SK-N-SH treated with all-trans-retinoic acid at 6 μM for 48 hours (cell line): ENCODE measurements at regions not wholly inside any gene's neighbourhood (a gene's known extent, or its start where the extent isn't known, plus 50 kb on each side); places are given as distances from the start of the nearest gene placed in this dataset.

Experiments used
- ATAC-seq: fragments of 200-7000 bp; cut with Tn5 transposase; 3 replicates; pipeline ENCODE4 v1.9.1; 2020; ENCODE audit warnings: mild to moderate bottlenecking, moderate library complexity
- ARNTL ChIP-seq: fragments of 450-650 bp; formaldehyde crosslinking; IDR thresholded peaks from 2 replicates; pipeline ENCODE4 v1.5.0; 2020; ENCODE audit warnings: low read depth, mild to moderate bottlenecking, moderate library complexity, borderline replicate concordance
- BACH2 ChIP-seq: fragments of 250-450 bp; sonication (Bioruptor Pico); IDR thresholded peaks from 2 replicates; pipeline ENCODE4 v1.9.0; 2021; ENCODE audit warnings: mild to moderate bottlenecking, borderline replicate concordance
- CSDC2 ChIP-seq: fragments of 250-450 bp; sonication (Bioruptor Pico); IDR thresholded peaks from 2 replicates; pipeline ENCODE4 v1.5.0; 2020; ENCODE audit warnings: mild to moderate bottlenecking, moderate library complexity
- ESRRG ChIP-seq: fragments of 250-450 bp; sonication (Bioruptor Pico); IDR thresholded peaks from 2 replicates; pipeline ENCODE4 v1.6.1; 2021; ENCODE audit warnings: mild to moderate bottlenecking
- GLIS3 ChIP-seq: fragments of 250-450 bp; sonication (Bioruptor Pico); IDR thresholded peaks from 2 replicates; pipeline ENCODE4 v1.5.0; 2020; ENCODE audit warnings: mild to moderate bottlenecking, moderate library complexity
- ISL1 ChIP-seq: fragments of 250-450 bp; sonication (Bioruptor Pico); IDR thresholded peaks from 2 replicates; pipeline ENCODE4 v2.1.2; 2022; ENCODE audit warnings: mild to moderate bottlenecking, moderate library complexity
- OSR1 ChIP-seq: fragments of 250-450 bp; sonication (Bioruptor Pico); IDR thresholded peaks from 2 replicates; pipeline ENCODE4 v1.8.0; 2022; ENCODE audit warnings: moderate library complexity, mild to moderate bottlenecking, inconsistent platforms
- PPARA ChIP-seq: fragments of 250-450 bp; sonication (Bioruptor Pico); IDR thresholded peaks from 2 replicates; pipeline ENCODE4 v1.5.0; 2020; ENCODE audit warnings: mild to moderate bottlenecking, borderline replicate concordance
- RARB ChIP-seq: fragments of 250-450 bp; sonication (Bioruptor Pico); IDR thresholded peaks from 2 replicates; pipeline ENCODE4 v1.8.0; 2021; ENCODE audit warnings: mild to moderate bottlenecking, moderate library complexity
- SNAI2 ChIP-seq: fragments of 250-450 bp; sonication (Bioruptor Pico); IDR thresholded peaks from 2 replicates; pipeline ENCODE4 v1.5.0; 2020; ENCODE audit warnings: mild to moderate bottlenecking, moderate library complexity
- TCF4 ChIP-seq: fragments of 250-450 bp; sonication (Bioruptor Pico); IDR thresholded peaks from 2 replicates; pipeline ENCODE4 v1.8.0; 2021; ENCODE audit warnings: mild to moderate bottlenecking, moderate library complexity, borderline replicate concordance
- TOX ChIP-seq: fragments of 250-450 bp; sonication (Bioruptor Pico); IDR thresholded peaks from 2 replicates; pipeline ENCODE4 v1.8.0; 2021; ENCODE audit warnings: mild to moderate bottlenecking, moderate library complexity, borderline replicate concordance
- ZC3H10 ChIP-seq: fragments of 250-450 bp; sonication (Bioruptor Pico); IDR thresholded peaks from 2 replicates; pipeline ENCODE4 v1.5.1; 2021; ENCODE audit warnings: mild to moderate bottlenecking, moderate library complexity
- ZFP3 ChIP-seq: fragments of 250-450 bp; sonication (Bioruptor Pico); IDR thresholded peaks from 2 replicates; pipeline ENCODE4 v1.5.0; 2020; ENCODE audit warnings: mild to moderate bottlenecking, moderate library complexity
- ZFP30 ChIP-seq: fragments of 450-650 bp; formaldehyde crosslinking; IDR thresholded peaks from 2 replicates; pipeline ENCODE4 v1.5.0; 2022; ENCODE audit warnings: mild to moderate bottlenecking, moderate library complexity
- ZNF565 ChIP-seq: fragments of 450-650 bp; formaldehyde crosslinking; conservative IDR thresholded peaks from 2 replicates; pipeline ENCODE4 v1.5.0; 2020; ENCODE audit warnings: low read depth, mild to moderate bottlenecking, moderate library complexity
- ZNF70 ChIP-seq: fragments of 450-650 bp; formaldehyde crosslinking; IDR thresholded peaks from 2 replicates; pipeline ENCODE4 v1.5.0; 2020; ENCODE audit warnings: mild to moderate bottlenecking, moderate library complexity
- ZNF8 ChIP-seq: fragments of 450-650 bp; formaldehyde crosslinking; IDR thresholded peaks from 2 replicates; pipeline ENCODE4 v1.5.0; 2020; ENCODE audit warnings: mild to moderate bottlenecking, moderate library complexity
- TF ChIP-seq, protein P1 (sequence below): fragments of 250-450 bp; sonication (Bioruptor Pico); IDR thresholded peaks from 2 replicates; pipeline ENCODE4 v1.5.1; 2020; ENCODE audit warnings: low read depth, mild to moderate bottlenecking, moderate library complexity
- TF ChIP-seq, protein P2 (sequence below): fragments of 250-450 bp; sonication (Bioruptor Pico); IDR thresholded peaks from 2 replicates; pipeline ENCODE4 v1.8.0; 2021; ENCODE audit warnings: low read depth, mild to moderate bottlenecking, moderate library complexity, borderline replicate concordance
- TF ChIP-seq, protein P3 (sequence below): fragments of 250-450 bp; sonication (Bioruptor Pico); IDR thresholded peaks from 2 replicates; pipeline ENCODE4 v1.8.0; 2020; ENCODE audit warnings: mild to moderate bottlenecking, moderate library complexity, borderline replicate concordance
- TF ChIP-seq, protein P4 (sequence below): fragments of 250-450 bp; sonication (Bioruptor Pico); IDR thresholded peaks from 2 replicates; pipeline ENCODE4 v1.5.1; 2021; ENCODE audit warnings: mild to moderate bottlenecking, moderate library complexity

DNA sequence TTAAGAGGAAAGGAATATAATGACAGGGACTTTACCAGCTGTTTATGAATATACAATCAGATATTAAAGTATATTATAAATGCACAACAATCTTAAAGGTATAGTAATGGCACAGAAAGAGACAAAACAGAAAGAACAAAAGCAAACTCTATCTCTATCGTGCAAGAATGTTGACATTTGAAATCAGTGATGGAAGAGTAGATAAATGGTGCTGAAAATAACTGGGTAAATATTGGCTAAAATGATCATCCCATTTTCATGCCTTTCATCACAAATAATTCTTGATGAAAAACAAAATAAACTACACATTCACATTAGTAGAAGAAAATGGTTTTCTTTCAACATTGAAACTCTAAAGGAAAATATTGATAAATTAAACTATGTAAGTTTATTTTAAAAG is 495.9 kb downstream of the IRS1 start:
- TF ChIP-seq, protein P1, sequence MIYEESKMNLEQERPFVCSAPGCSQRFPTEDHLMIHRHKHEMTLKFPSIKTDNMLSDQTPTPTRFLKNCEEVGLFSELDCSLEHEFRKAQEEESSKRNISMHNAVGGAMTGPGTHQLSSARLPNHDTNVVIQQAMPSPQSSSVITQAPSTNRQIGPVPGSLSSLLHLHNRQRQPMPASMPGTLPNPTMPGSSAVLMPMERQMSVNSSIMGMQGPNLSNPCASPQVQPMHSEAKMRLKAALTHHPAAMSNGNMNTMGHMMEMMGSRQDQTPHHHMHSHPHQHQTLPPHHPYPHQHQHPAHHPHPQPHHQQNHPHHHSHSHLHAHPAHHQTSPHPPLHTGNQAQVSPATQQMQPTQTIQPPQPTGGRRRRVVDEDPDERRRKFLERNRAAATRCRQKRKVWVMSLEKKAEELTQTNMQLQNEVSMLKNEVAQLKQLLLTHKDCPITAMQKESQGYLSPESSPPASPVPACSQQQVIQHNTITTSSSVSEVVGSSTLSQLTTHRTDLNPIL, result no peak
- no peak for TF ChIP-seq TOX (CRISPR knock-in tag)
- no peak for TF ChIP-seq CSDC2
- no peak for TF ChIP-seq ZFP3 (CRISPR knock-in tag)
- TF ChIP-seq, protein P2, sequence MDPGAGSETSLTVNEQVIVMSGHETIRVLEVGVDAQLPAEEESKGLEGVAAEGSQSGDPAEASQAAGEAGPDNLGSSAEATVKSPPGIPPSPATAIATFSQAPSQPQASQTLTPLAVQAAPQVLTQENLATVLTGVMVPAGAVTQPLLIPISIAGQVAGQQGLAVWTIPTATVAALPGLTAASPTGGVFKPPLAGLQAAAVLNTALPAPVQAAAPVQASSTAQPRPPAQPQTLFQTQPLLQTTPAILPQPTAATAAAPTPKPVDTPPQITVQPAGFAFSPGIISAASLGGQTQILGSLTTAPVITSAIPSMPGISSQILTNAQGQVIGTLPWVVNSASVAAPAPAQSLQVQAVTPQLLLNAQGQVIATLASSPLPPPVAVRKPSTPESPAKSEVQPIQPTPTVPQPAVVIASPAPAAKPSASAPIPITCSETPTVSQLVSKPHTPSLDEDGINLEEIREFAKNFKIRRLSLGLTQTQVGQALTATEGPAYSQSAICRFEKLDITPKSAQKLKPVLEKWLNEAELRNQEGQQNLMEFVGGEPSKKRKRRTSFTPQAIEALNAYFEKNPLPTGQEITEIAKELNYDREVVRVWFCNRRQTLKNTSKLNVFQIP (CRISPR knock-in tag), result no peak
- TF ChIP-seq SNAI2 (CRISPR knock-in tag), result no peak
- TF ChIP-seq ZNF70 (CRISPR knock-in tag), result no peak
- TF ChIP-seq ARNTL (CRISPR knock-in tag), result no peak
- TF ChIP-seq BACH2 (CRISPR knock-in tag), result no peak
- no peak for TF ChIP-seq ZFP30
- TF ChIP-seq GLIS3 (CRISPR knock-in tag), result no peak
- no peak for TF ChIP-seq PPARA (CRISPR knock-in tag)
- TF ChIP-seq, protein P3, sequence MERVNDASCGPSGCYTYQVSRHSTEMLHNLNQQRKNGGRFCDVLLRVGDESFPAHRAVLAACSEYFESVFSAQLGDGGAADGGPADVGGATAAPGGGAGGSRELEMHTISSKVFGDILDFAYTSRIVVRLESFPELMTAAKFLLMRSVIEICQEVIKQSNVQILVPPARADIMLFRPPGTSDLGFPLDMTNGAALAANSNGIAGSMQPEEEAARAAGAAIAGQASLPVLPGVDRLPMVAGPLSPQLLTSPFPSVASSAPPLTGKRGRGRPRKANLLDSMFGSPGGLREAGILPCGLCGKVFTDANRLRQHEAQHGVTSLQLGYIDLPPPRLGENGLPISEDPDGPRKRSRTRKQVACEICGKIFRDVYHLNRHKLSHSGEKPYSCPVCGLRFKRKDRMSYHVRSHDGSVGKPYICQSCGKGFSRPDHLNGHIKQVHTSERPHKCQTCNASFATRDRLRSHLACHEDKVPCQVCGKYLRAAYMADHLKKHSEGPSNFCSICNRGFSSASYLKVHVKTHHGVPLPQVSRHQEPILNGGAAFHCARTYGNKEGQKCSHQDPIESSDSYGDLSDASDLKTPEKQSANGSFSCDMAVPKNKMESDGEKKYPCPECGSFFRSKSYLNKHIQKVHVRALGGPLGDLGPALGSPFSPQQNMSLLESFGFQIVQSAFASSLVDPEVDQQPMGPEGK (CRISPR knock-in tag), result no peak
- TF ChIP-seq, protein P4, sequence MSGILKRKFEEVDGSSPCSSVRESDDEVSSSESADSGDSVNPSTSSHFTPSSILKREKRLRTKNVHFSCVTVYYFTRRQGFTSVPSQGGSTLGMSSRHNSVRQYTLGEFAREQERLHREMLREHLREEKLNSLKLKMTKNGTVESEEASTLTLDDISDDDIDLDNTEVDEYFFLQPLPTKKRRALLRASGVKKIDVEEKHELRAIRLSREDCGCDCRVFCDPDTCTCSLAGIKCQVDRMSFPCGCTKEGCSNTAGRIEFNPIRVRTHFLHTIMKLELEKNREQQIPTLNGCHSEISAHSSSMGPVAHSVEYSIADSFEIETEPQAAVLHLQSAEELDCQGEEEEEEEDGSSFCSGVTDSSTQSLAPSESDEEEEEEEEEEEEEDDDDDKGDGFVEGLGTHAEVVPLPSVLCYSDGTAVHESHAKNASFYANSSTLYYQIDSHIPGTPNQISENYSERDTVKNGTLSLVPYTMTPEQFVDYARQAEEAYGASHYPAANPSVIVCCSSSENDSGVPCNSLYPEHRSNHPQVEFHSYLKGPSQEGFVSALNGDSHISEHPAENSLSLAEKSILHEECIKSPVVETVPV (CRISPR knock-in tag), result no peak
- TF ChIP-seq OSR1 (CRISPR knock-in tag), result no peak
- no peak for TF ChIP-seq ISL1 (CRISPR knock-in tag)
- no peak for ATAC-seq

DNA sequence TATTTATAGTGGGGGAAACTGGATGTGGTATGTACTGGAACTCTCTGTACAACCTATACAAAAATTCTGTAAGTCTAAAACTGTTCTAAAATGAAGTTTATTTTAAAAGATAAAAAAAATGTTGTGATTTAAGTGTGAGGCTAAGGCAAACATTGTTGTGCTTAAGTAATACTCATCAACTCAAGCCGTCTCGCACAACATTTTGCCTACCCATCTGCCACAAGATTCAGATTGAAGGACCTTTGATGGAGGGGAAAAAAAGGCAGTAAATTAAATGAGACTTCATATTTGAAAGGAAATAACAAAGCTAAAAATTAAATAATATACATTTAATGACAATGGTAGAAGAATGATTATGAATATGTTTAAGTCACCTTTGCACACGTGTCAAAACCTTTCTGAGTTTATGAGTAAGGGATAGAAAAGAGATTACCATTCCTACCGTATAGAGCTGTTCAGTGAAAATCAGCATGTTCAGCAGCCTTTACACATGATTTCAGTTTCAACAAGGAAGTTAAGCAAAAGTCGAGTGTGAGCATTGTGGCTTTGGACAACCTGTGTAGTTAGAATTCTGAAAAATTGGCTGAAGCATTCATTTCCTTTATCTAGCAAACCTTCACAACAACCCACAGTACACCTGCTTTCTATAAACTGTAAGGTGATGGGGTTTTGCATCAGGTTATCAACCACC is 499.3 kb downstream of the IRS1 start:
- TF ChIP-seq, protein P3 (CRISPR knock-in tag), result no peak
- TF ChIP-seq PPARA (CRISPR knock-in tag), result no peak
- TF ChIP-seq TOX (CRISPR knock-in tag), result no peak
- no peak for TF ChIP-seq ZFP30
- TF ChIP-seq ZC3H10, result no peak
- no peak for TF ChIP-seq ISL1 (CRISPR knock-in tag)
- TF ChIP-seq ZFP3 (CRISPR knock-in tag), result no peak
- no peak for TF ChIP-seq ARNTL (CRISPR knock-in tag)
- TF ChIP-seq, protein P4 (CRISPR knock-in tag), result no peak
- no peak for TF ChIP-seq TCF4 (CRISPR knock-in tag)
- no peak for TF ChIP-seq ESRRG
- no peak for TF ChIP-seq GLIS3 (CRISPR knock-in tag)
- TF ChIP-seq BACH2 (CRISPR knock-in tag), result no peak
- TF ChIP-seq OSR1 (CRISPR knock-in tag), result no peak
- TF ChIP-seq ZNF8, result no peak
- no peak for TF ChIP-seq ZNF70 (CRISPR knock-in tag)
- TF ChIP-seq ZNF565 (CRISPR knock-in tag), result no peak
- no peak for TF ChIP-seq CSDC2
- no peak for TF ChIP-seq RARB (CRISPR knock-in tag)
- ATAC-seq, result no peak
